Stimulated activated CD4-positive, alpha-beta T cell treated with anti-CD3 and anti-CD28 coated beads, Interleukin-15, amount 100 ng/mL, for 48 hours (primary cell): ENCODE measurements at regions not wholly inside any gene's neighbourhood (a gene's known extent, or its start where the extent isn't known, plus 50 kb on each side); places are given as distances from the start of the nearest gene placed in this dataset.
"Not testable (repeated sequence)": the region's sequence is repeated elsewhere in the genome, so short reads cannot be mapped to it uniquely, and the experiment has no call there.

Experiments
- DNase-seq, 2 donors: peaks; one replicate each; pipeline ENCODE4 v3.0.0-alpha.2; 2020; ENCODE audit warnings: low read depth in 2 of 2

- no peak for DNase-seq
Measured at GRCh38 chrX:150052226-150052625, 113.9 kb upstream of the EOLA2 start.

GRCh38 chrX:150058728-150059127 is 120.4 kb upstream of the EOLA2 start:
- no peak for DNase-seq

- DNase-seq: no peak
Measured at GRCh38 chrX:150060406-150060805, 122.1 kb upstream of the EOLA2 start.

- no peak for DNase-seq
Measured at GRCh38 chrX:150062292-150063137, 124.2 kb upstream of the EOLA2 start.

- no peak for DNase-seq
Measured at GRCh38 chrX:150063138-150063518, 124.8 kb upstream of the EOLA2 start.

GRCh38 chrX:150063674-150064073 is 125.4 kb upstream of the EOLA2 start:
- DNase-seq: no peak

- no peak for DNase-seq
Measured at GRCh38 chrX:150074175-150074574, 135.9 kb upstream of the EOLA2 start.

GRCh38 chrX:150080497-150080896 is 142.2 kb upstream of the EOLA2 start:
- DNase-seq: no peak

GRCh38 chrX:150081076-150081475 is 142.8 kb upstream of the EOLA2 start:
- DNase-seq: no peak

GRCh38 chrX:150084496-150085229 is 146.4 kb upstream of the EOLA2 start:
- no peak for DNase-seq

- no peak for DNase-seq
Measured at GRCh38 chrX:150085881-150086280, 147.6 kb upstream of the EOLA2 start.

- DNase-seq: no peak
Measured at GRCh38 chrX:150086371-150086770, 148.1 kb upstream of the EOLA2 start.

GRCh38 chrX:150087612-150088011 is 149.3 kb upstream of the EOLA2 start:
- no peak for DNase-seq

- DNase-seq: no peak
Measured at GRCh38 chrX:150088042-150088441, 149.8 kb upstream of the EOLA2 start.

- DNase-seq: no peak
Measured at GRCh38 chrX:150088766-150089518, 150.7 kb upstream of the EOLA2 start.

- not testable (repeated sequence) for DNase-seq
Measured at GRCh38 chrX:150091300-150091699, 153.0 kb upstream of the EOLA2 start.

- DNase-seq: no peak
Measured at GRCh38 chrX:150092549-150092948, 154.3 kb upstream of the EOLA2 start.

GRCh38 chrX:150094375-150094774 is 156.1 kb upstream of the EOLA2 start:
- DNase-seq: no peak

GRCh38 chrX:150094996-150095395 is 156.7 kb upstream of the EOLA2 start:
- DNase-seq: no peak

- DNase-seq: no peak
Measured at GRCh38 chrX:150099316-150099715, 161.0 kb upstream of the EOLA2 start.

GRCh38 chrX:150100261-150100660 is 162.0 kb upstream of the EOLA2 start:
- DNase-seq: no peak

- no peak for DNase-seq
Measured at GRCh38 chrX:150118476-150118875, 180.2 kb upstream of the EOLA2 start.
